OCI-LY7 (cell line): ENCODE measurements at regions not wholly inside any gene's neighbourhood (a gene's known extent, or its start where the extent isn't known, plus 50 kb on each side); places are given as distances from the start of the nearest gene placed in this dataset.

Experiments used
- EZH2phosphoT487 ChIP-seq: fragments of 200-600 bp; sonication (generic); IDR thresholded peaks from 2 replicates; pipeline ENCODE4 v1.6.1; 2018; ENCODE audit warnings: low read depth, borderline replicate concordance, mild to moderate bottlenecking, mixed run types, antibody characterized with exemption, low read length, moderate library complexity, mixed read lengths
- TF ChIP-seq, protein P1 (sequence below): fragments of 200-600 bp; sonication (generic); conservative IDR thresholded peaks from 2 replicates; pipeline ENCODE4 v1.5.1; 2014; ENCODE audit warnings: mild to moderate bottlenecking, antibody characterized with exemption, low read length, moderate library complexity, mixed read lengths

- no peak for TF ChIP-seq EZH2phosphoT487
- TF ChIP-seq, protein P1, sequence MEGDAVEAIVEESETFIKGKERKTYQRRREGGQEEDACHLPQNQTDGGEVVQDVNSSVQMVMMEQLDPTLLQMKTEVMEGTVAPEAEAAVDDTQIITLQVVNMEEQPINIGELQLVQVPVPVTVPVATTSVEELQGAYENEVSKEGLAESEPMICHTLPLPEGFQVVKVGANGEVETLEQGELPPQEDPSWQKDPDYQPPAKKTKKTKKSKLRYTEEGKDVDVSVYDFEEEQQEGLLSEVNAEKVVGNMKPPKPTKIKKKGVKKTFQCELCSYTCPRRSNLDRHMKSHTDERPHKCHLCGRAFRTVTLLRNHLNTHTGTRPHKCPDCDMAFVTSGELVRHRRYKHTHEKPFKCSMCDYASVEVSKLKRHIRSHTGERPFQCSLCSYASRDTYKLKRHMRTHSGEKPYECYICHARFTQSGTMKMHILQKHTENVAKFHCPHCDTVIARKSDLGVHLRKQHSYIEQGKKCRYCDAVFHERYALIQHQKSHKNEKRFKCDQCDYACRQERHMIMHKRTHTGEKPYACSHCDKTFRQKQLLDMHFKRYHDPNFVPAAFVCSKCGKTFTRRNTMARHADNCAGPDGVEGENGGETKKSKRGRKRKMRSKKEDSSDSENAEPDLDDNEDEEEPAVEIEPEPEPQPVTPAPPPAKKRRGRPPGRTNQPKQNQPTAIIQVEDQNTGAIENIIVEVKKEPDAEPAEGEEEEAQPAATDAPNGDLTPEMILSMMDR, result no peak
These were observed 505.4 kb downstream of the ZIC1 start for GRCh38 chr3:147914532-147914931.
